H9 (cell line): ENCODE measurements at regions not wholly inside any gene's neighbourhood (a gene's known extent, or its start where the extent isn't known, plus 50 kb on each side); places are given as distances from the start of the nearest gene placed in this dataset.
A peak's percentile ranks its signal among the peaks of the same experiment; 100 is the strongest.

Experiments used
- DNase-seq: peaks from one replicate; pipeline ENCODE4 v3.0.0-alpha.2; 2017
- H2AFZ ChIP-seq: one replicate; pipeline ENCODE4 v1.6.1; 2013; ENCODE audit warnings: mild to moderate bottlenecking, low read length, control low read depth, moderate library complexity
- H2AK5ac ChIP-seq: 2 replicates; pipeline ENCODE4 v1.6.1; 2013; ENCODE audit warnings: low read length, control low read depth, mixed read lengths; ENCODE audit not compliant: insufficient read length
- H2BK120ac ChIP-seq: one replicate; pipeline ENCODE4 v1.6.1; 2013; ENCODE audit warnings: low read depth, mild to moderate bottlenecking, low read length, control low read depth, inconsistent platforms; ENCODE audit not compliant: poor library complexity, severe bottlenecking
- H2BK12ac ChIP-seq: 2 replicates; pipeline ENCODE4 v1.6.1; 2013; ENCODE audit warnings: low read length, control low read depth, mixed read lengths, low read depth; ENCODE audit not compliant: insufficient read length
- H2BK15ac ChIP-seq: 2 replicates; pipeline ENCODE4 v1.6.1; 2013; ENCODE audit warnings: low read depth, low read length, control low read depth
- H2BK20ac ChIP-seq: one replicate; pipeline ENCODE4 v1.6.1; 2013; ENCODE audit warnings: low read depth, mild to moderate bottlenecking, low read length, control low read depth, inconsistent platforms; ENCODE audit not compliant: poor library complexity, severe bottlenecking
- H2BK5ac ChIP-seq: 2 replicates; pipeline ENCODE4 v1.6.1; 2013; ENCODE audit warnings: low read length, control low read depth, mixed read lengths; ENCODE audit not compliant: insufficient read length
- H3K14ac ChIP-seq: 2 replicates; pipeline ENCODE4 v1.6.1; 2013; ENCODE audit warnings: low read length, control low read depth; ENCODE audit not compliant: insufficient read depth
- H3K18ac ChIP-seq: 2 replicates; pipeline ENCODE4 v1.6.1; 2013; ENCODE audit warnings: low read depth, mild to moderate bottlenecking, mixed read lengths, low read length, control low read depth; ENCODE audit not compliant: insufficient read length
- H3K23ac ChIP-seq: 2 replicates; pipeline ENCODE4 v1.6.1; 2013; ENCODE audit warnings: low read length, control low read depth, mixed read lengths, low read depth; ENCODE audit not compliant: insufficient read length
- H3K23me2 ChIP-seq: 2 replicates; pipeline ENCODE4 v1.6.1; 2013; ENCODE audit warnings: low read depth, mild to moderate bottlenecking, mixed read lengths, low read length, control low read depth; ENCODE audit not compliant: insufficient read length, poor library complexity, severe bottlenecking
- H3K27ac ChIP-seq: 2 replicates; pipeline ENCODE4 v1.5.1; 2013; ENCODE audit warnings: low read length, control low read depth, mixed read lengths, low read depth; ENCODE audit not compliant: insufficient read length
- H3K27me3 ChIP-seq: 2 replicates; pipeline ENCODE4 v1.6.1; 2013; ENCODE audit warnings: low read length, control low read depth, inconsistent platforms; ENCODE audit not compliant: insufficient read depth
- H3K4ac ChIP-seq: 2 replicates; pipeline ENCODE4 v1.6.1; 2013; ENCODE audit warnings: low read depth, mild to moderate bottlenecking, control low read depth, inconsistent platforms, low read length, moderate library complexity
- H3K4me1 ChIP-seq: 2 replicates; pipeline ENCODE4 v1.6.1; 2013; ENCODE audit warnings: low read length, control low read depth, inconsistent platforms; ENCODE audit not compliant: insufficient read depth
- H3K4me2 ChIP-seq: 2 replicates; pipeline ENCODE4 v1.6.1; 2013; ENCODE audit warnings: low read length, control low read depth, mixed read lengths; ENCODE audit not compliant: insufficient read length, insufficient read depth
- H3K56ac ChIP-seq: 2 replicates; pipeline ENCODE4 v1.6.1; 2013; ENCODE audit warnings: low read depth, mild to moderate bottlenecking, mixed read lengths, low read length, control low read depth; ENCODE audit not compliant: insufficient read length
- H3K79me1 ChIP-seq: 2 replicates; pipeline ENCODE4 v1.6.1; 2013; ENCODE audit warnings: low read depth, mild to moderate bottlenecking, moderate library complexity, low read length, control low read depth, inconsistent platforms; ENCODE audit not compliant: insufficient read depth, poor library complexity, severe bottlenecking
- H3K79me2 ChIP-seq: 2 replicates; pipeline ENCODE4 v1.6.1; 2013; ENCODE audit warnings: low read length, control low read depth, inconsistent platforms; ENCODE audit not compliant: insufficient read depth
- H3K9ac ChIP-seq: 2 replicates; pipeline ENCODE4 v1.6.1; 2013; ENCODE audit warnings: low read length, control low read depth, mixed read lengths; ENCODE audit not compliant: insufficient read length; ENCODE audit errors: extremely low read depth
- H3K9me3 ChIP-seq: one replicate; pipeline ENCODE4 v1.6.1; 2013; ENCODE audit warnings: low read depth, low read length, inconsistent platforms; ENCODE audit not compliant: control insufficient read depth
- H3T11ph ChIP-seq: one replicate; pipeline ENCODE4 v1.6.1; 2013; ENCODE audit warnings: mild to moderate bottlenecking, low read length, control low read depth, inconsistent platforms
- H4K20me1 ChIP-seq: one replicate; pipeline ENCODE4 v1.6.1; 2013; ENCODE audit not compliant: control insufficient read depth, insufficient read length, insufficient read depth
- H4K5ac ChIP-seq: 2 replicates; pipeline ENCODE4 v1.6.1; 2013; ENCODE audit warnings: low read depth, mild to moderate bottlenecking, mixed read lengths, low read length, control low read depth; ENCODE audit not compliant: insufficient read length
- H4K8ac ChIP-seq: replicated peaks from 2 replicates; pipeline ENCODE4 v1.6.1; 2013; ENCODE audit warnings: low read length, control low read depth, mixed read lengths, low read depth; ENCODE audit not compliant: insufficient read length
- H4K91ac ChIP-seq: 2 replicates; pipeline ENCODE4 v1.6.1; 2013; ENCODE audit warnings: low read depth, mild to moderate bottlenecking, moderate library complexity, mixed read lengths, low read length, control low read depth; ENCODE audit not compliant: insufficient read length
- H3K27ac Mint-ChIP-seq, 3 experiments: 2 replicates in 2 of 3; 3 replicates in 1 of 3; pipeline ENCODE4 v1.8.0; 2020 to 2021; ENCODE audit warnings: mixed read lengths in 3 of 3, mild to moderate bottlenecking in 1 of 3, moderate library complexity in 1 of 3
- H3K27me3 Mint-ChIP-seq: 2 replicates; pipeline ENCODE4 v1.8.0; 2021; ENCODE audit warnings: low read depth, mild to moderate bottlenecking, moderate library complexity, mixed read lengths
- H3K36me3 Mint-ChIP-seq, 3 experiments: 2 replicates in 2 of 3; 3 replicates in 1 of 3; pipeline ENCODE4 v1.8.0; 2020 to 2021; ENCODE audit warnings: low read depth in 3 of 3, mixed read lengths in 3 of 3; ENCODE audit not compliant: insufficient read depth in 1 of 3
- H3K4me1 Mint-ChIP-seq, 2 experiments: 2 replicates each; pipeline ENCODE4 v1.8.0; 2020; ENCODE audit warnings: mixed read lengths in 2 of 2
- H3K4me3 Mint-ChIP-seq, 2 experiments: 2 replicates in 1 of 2; 3 replicates in 1 of 2; pipeline ENCODE4 v1.8.0; 2020 to 2021; ENCODE audit warnings: mild to moderate bottlenecking in 2 of 2, mixed read lengths in 2 of 2, moderate library complexity in 1 of 2
- H3K9me3 Mint-ChIP-seq, 2 experiments: 2 replicates in 1 of 2; 3 replicates in 1 of 2; pipeline ENCODE4 v1.8.0; 2020; ENCODE audit warnings: mild to moderate bottlenecking in 2 of 2, mixed read lengths in 2 of 2, moderate library complexity in 1 of 2
- WGBS: extraction: QIAGEN DNeasy Blood & Tissue Kit; methylation state at CpG from one replicate; pipeline ENCODE4 v1.1.7; 2013; ENCODE audit warnings: missing lambda C conversion rate, low lambda C conversion rate, mixed read lengths; ENCODE audit not compliant: insufficient read length; ENCODE audit errors: extremely low coverage; 5-methylcytosine and 5-hydroxymethylcytosine counted together
- TF ChIP-seq, protein P1 (sequence below): fragments of 200-600 bp; sonication (generic); conservative IDR thresholded peaks from 3 replicates; pipeline ENCODE4 v1.8.0; 2021; ENCODE audit warnings: antibody characterized with exemption, mild to moderate bottlenecking

DNA sequence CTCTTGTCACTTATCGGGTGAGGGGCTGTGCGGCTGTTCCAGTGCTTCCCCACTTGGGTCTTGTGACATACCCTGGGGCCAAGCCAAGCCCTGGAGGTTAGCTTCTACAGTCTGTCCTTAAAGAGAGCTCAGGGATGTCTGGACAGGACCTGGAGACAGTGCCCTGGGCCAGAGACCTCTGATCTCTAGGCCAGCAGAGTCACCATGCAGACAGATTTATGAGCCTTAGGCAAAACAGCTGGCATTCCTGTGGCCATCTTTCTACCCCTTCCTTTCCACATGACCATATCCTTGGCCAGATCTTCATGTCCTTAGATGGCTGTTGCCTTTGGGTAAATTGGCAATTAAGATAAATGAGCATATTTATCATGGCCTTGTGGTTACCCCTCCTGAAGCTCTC, 678.6 kb downstream of the MAFB start:
- Histone ChIP-seq H2BK15ac (no peak overlapping the region), H2BK12ac (no peak overlapping the region), H3K9ac (no peak overlapping the region), H3K27ac (no peak overlapping the region), H4K91ac (no peak overlapping the region), H3K79me2 (no peaks in the 10 kb centered on the region), H4K20me1 (no peaks in the 10 kb centered on the region), H3K56ac (no peak overlapping the region), H3K4me2 (no peak overlapping the region), H3K18ac (no peak overlapping the region), H3K27me3 (no peaks in the 10 kb centered on the region), H3T11ph (no peak overlapping the region), H3K14ac (no peak overlapping the region), H3K79me1 (no peaks in the 10 kb centered on the region), H3K4me1 (no peaks in the 10 kb centered on the region), H4K5ac (no peak overlapping the region), H3K23me2 (no peaks in the 10 kb centered on the region), H3K4ac (no peak overlapping the region), H4K8ac (no peak overlapping the region), H2AK5ac (no peak overlapping the region), H2BK20ac (no peak overlapping the region), H3K9me3 (no peaks in the 10 kb centered on the region), H3K23ac (no peak overlapping the region), H2BK120ac (no peak overlapping the region), H2AFZ (no peak overlapping the region), H2BK5ac (no peak overlapping the region)
- TF ChIP-seq, protein P1, sequence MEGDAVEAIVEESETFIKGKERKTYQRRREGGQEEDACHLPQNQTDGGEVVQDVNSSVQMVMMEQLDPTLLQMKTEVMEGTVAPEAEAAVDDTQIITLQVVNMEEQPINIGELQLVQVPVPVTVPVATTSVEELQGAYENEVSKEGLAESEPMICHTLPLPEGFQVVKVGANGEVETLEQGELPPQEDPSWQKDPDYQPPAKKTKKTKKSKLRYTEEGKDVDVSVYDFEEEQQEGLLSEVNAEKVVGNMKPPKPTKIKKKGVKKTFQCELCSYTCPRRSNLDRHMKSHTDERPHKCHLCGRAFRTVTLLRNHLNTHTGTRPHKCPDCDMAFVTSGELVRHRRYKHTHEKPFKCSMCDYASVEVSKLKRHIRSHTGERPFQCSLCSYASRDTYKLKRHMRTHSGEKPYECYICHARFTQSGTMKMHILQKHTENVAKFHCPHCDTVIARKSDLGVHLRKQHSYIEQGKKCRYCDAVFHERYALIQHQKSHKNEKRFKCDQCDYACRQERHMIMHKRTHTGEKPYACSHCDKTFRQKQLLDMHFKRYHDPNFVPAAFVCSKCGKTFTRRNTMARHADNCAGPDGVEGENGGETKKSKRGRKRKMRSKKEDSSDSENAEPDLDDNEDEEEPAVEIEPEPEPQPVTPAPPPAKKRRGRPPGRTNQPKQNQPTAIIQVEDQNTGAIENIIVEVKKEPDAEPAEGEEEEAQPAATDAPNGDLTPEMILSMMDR: no peak
- no peak for DNase-seq
- Mint-ChIP-seq H3K27me3 (no peaks in the 10 kb centered on the region), H3K4me1 (no peaks in the 10 kb centered on the region), H3K27ac (0 out of 7 replicates have a peak overlapping the region, but pooled peaks of 1 of the 3 experiments have one; percentile 37), H3K36me3 (no peaks in the 10 kb centered on the region; a peak in 1 of 7 replicates), H3K9me3 (no peaks in the 10 kb centered on the region), H3K4me3 (no peak overlapping the region)
- no CpG with 5 or more reads among the region's 2 CpGs for WGBS
